Pancreas (tissue), 10 donors: ENCODE measurements at regions not wholly inside any gene's neighbourhood (a gene's known extent, or its start where the extent isn't known, plus 50 kb on each side); places are given as distances from the start of the nearest gene placed in this dataset.

Experiments used
- ATAC-seq, 4 donors: fragments of 200-7000 bp; cut with Tn5 transposase; one replicate each; pipeline versions ENCODE4 v1.8.0 to v1.9.1; 2020; ENCODE audit warnings: mild to moderate bottlenecking in 4 of 4, moderate library complexity in 4 of 4
- DNase-seq, 6 donors: peaks; one replicate each; pipeline ENCODE4 v3.0.0-alpha.2; 2020
- FAIRE-seq: peaks from 2 replicates; lab custom pipeline; 2012; peaks lifted over from hg19 to GRCh38; lab: Jason Lieb, UNC
- H3K27ac ChIP-seq, 4 donors: fragments of 200-600 bp; sonication (generic); 1 replicate in 3 of 4; 2 replicates in 1 of 4; pipeline versions ENCODE4 v1.5.0 to v1.8.0; 2020
- H3K27me3 ChIP-seq, 4 donors: fragments of 200-600 bp; one replicate each; pipeline ENCODE4 v1.8.0; 2021
- H3K36me3 ChIP-seq, 3 donors: fragments of 200-600 bp; sonication (generic) in 1 of 3; one replicate each; pipeline versions ENCODE4 v1.5.0 to v1.8.0; 2020 to 2021
- H3K4me1 ChIP-seq, 3 donors: fragments of 200-600 bp; one replicate each; pipeline ENCODE4 v1.8.0; 2021
- H3K4me3 ChIP-seq, 4 donors: fragments of 200-600 bp; sonication (generic) in 2 of 4; one replicate each; pipeline versions ENCODE4 v1.5.0 to v1.8.0; 2020 to 2021
- H3K9me3 ChIP-seq, 4 donors: fragments of 200-600 bp; one replicate each; pipeline ENCODE4 v1.8.0; 2021
- CTCF ChIP-seq, 4 donors: fragments of 200-600 bp; sonication (generic) in 3 of 4; IDR thresholded peaks; one replicate each; pipeline versions ENCODE4 v1.5.0 to v1.8.0; 2021; ENCODE audit warnings: antibody characterized with exemption in 4 of 4
- WGBS, 2 donors: extraction: QIAGEN DNeasy Blood & Tissue Kit; methylation state at CpG; one replicate each; pipeline ENCODE4 v1.1.7; 2013; 5-methylcytosine and 5-hydroxymethylcytosine counted together
- intact Hi-C, 3 donors: fragments of 100-400 bp; cut with DNase I; formaldehyde crosslinking; loops; one replicate each; pipeline versions ENCODE4 v1.11.1 to v1.14.2; 2022
- donor health status: healthy with polysubstance abuse.
- donor health status: DM: no; HTN: no; CAD: no; lungs with moderate emphysema.
- donor health status: DM: no; HTN: no; CAD: no.
- donor health status: control.
- donor health status: control.
- donor health status: Bipolar disorder and iron deficiency.
- donor health status: DM: yes; HTN: yes; CAD: no.
- donor health status: DM: no; HTN: no; CAD: no.
- donor health status: DM: no; HTN: no; CAD: no.
- donor health status: DM: yes; HTN: yes; CAD: no.

GRCh38 chr3:95028688-95029087 lies 965.8 kb downstream of the NSUN3 start:
- ATAC-seq (no peak), DNase-seq (no peak), FAIRE-seq (no peak)
- Histone ChIP-seq H3K27me3 (no peaks in the 10 kb centered on the region), H3K36me3 (no peaks in the 10 kb centered on the region), H3K27ac (no peak overlapping the region), H3K4me3 (no peak overlapping the region), H3K4me1 (no peaks in the 10 kb centered on the region), H3K9me3 (no peaks in the 10 kb centered on the region)
- WGBS, 2 donors: 87 to 91% methylated on average over 2 of the region's 2 CpGs
- intact Hi-C loops: no loop called here
- no peak for TF ChIP-seq CTCF (IDR thresholded peaks at IDR 0.05)

GRCh38 chr3:95029644-95030043 lies 966.8 kb downstream of the NSUN3 start:
- H3K36me3 ChIP-seq: no peaks in the 10 kb centered on the region
- ATAC-seq: no peak
- H3K4me1 ChIP-seq: no peaks in the 10 kb centered on the region
- intact Hi-C loops: no loop called here
- no peaks in the 10 kb centered on the region for H3K9me3 ChIP-seq
- H3K27ac ChIP-seq: no peak overlapping the region
- no peaks in the 10 kb centered on the region for H3K27me3 ChIP-seq
- TF ChIP-seq CTCF (IDR thresholded peaks at IDR 0.05): no peak
- no peak for FAIRE-seq
- H3K4me3 ChIP-seq: no peak overlapping the region
- no peak for DNase-seq

DNA sequence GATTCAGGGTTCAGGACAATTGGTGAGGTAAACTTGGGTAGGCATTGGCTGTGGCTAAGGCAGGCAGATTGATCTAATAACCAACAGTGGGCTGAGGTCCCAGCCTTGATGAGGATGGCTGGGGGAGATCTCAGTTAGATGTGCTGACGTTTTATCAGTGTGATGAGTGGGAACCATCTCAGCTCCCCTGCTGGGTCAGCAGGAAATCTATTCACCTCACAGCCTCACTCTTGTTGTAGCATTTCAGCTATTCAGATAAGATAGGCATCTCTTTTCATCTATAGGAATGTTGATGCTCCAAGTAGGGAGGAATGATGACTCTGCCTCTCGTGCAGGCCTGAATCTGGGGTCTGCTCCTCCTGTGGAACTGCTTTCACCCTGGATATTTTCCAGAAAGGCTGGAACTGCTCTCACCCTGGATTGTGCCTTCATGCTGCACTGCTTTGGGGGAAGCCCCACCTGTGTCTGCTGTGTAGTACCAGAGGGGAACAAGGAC lies 973.7 kb downstream of the NSUN3 start:
- no peaks in the 10 kb centered on the region for H3K4me1 ChIP-seq
- no peak overlapping the region for H3K4me3 ChIP-seq
- no peaks in the 10 kb centered on the region for H3K36me3 ChIP-seq
- TF ChIP-seq CTCF (IDR thresholded peaks at IDR 0.05): no peak
- intact Hi-C loops: no loop called here
- no peak overlapping the region for H3K27ac ChIP-seq
- DNase-seq: no peak
- FAIRE-seq: no peak
- ATAC-seq: no peak
- 36 to 37% methylated on average over 2 of the region's 2 CpGs for WGBS, 2 donors
- no peaks in the 10 kb centered on the region for H3K27me3 ChIP-seq
- H3K9me3 ChIP-seq: no peaks in the 10 kb centered on the region

- FAIRE-seq: no peak
- DNase-seq: no peak
- Histone ChIP-seq H3K36me3 (no peaks in the 10 kb centered on the region), H3K27me3 (no peaks in the 10 kb centered on the region), H3K4me1 (no peaks in the 10 kb centered on the region), H3K27ac (no peak overlapping the region), H3K9me3 (no peaks in the 10 kb centered on the region), H3K4me3 (no peak overlapping the region)
- intact Hi-C loops: no loop called here
- ATAC-seq: no peak
- TF ChIP-seq CTCF (IDR thresholded peaks at IDR 0.05): no peak
- WGBS, 2 donors: 73 to 90% methylated on average over 5 of the region's 5 CpGs
These were observed 974.2 kb downstream of the NSUN3 start for GRCh38 chr3:95037097-95037496.

GRCh38 chr3:95037927-95038326 lies 975.1 kb downstream of the NSUN3 start:
- no peaks in the 10 kb centered on the region for H3K4me1 ChIP-seq
- H3K9me3 ChIP-seq: no peaks in the 10 kb centered on the region
- DNase-seq: no peak
- no peak overlapping the region for H3K27ac ChIP-seq
- WGBS, 2 donors: 78 to 90% methylated on average over 3 of the region's 3 CpGs
- H3K36me3 ChIP-seq: no peaks in the 10 kb centered on the region
- intact Hi-C loops: no loop called here
- no peak for FAIRE-seq
- TF ChIP-seq CTCF (IDR thresholded peaks at IDR 0.05): no peak
- H3K4me3 ChIP-seq: no peak overlapping the region
- no peak for ATAC-seq
- no peaks in the 10 kb centered on the region for H3K27me3 ChIP-seq
